Muscle layer of colon (tissue), 2 donors: ENCODE measurements at regions not wholly inside any gene's neighbourhood (a gene's known extent, or its start where the extent isn't known, plus 50 kb on each side); places are given as distances from the start of the nearest gene placed in this dataset.
A peak's percentile ranks its signal among the peaks of the same experiment; 100 is the strongest.

ENCODE experiments used
- H3K27ac ChIP-seq: one replicate; pipeline ENCODE4 v1.7.0; 2013; ENCODE audit warnings: low read depth, mild to moderate bottlenecking, low read length, moderate library complexity
- H3K27me3 ChIP-seq, 2 donors: one replicate each; pipeline ENCODE4 v1.7.0; 2013; ENCODE audit warnings: low read length in 2 of 2, mild to moderate bottlenecking in 2 of 2; ENCODE audit not compliant: insufficient read depth in 2 of 2, control insufficient read depth in 1 of 2
- H3K36me3 ChIP-seq: one replicate; pipeline ENCODE4 v1.7.0; 2013; ENCODE audit warnings: mild to moderate bottlenecking, low read length; ENCODE audit not compliant: insufficient read depth
- H3K4me1 ChIP-seq: one replicate; pipeline ENCODE4 v1.7.0; 2013; ENCODE audit warnings: mild to moderate bottlenecking, low read length; ENCODE audit not compliant: insufficient read depth
- H3K4me3 ChIP-seq, 2 donors: one replicate each; pipeline ENCODE4 v1.7.0; 2013; ENCODE audit warnings: low read length in 2 of 2, low read depth in 1 of 2, mild to moderate bottlenecking in 1 of 2, moderate library complexity in 1 of 2
- H3K9ac ChIP-seq: one replicate; pipeline ENCODE4 v1.7.0; 2013; ENCODE audit warnings: low read length
- H3K9me3 ChIP-seq: one replicate; pipeline ENCODE4 v1.7.0; 2013; ENCODE audit warnings: mild to moderate bottlenecking, low read length
- donor health status: abdominal sarcoma.
- donor health status: Adenocarcinoma of cecum.

- Histone ChIP-seq H3K27me3 (no peaks in the 10 kb centered on the region), H3K27ac (no peak overlapping the region), H3K9ac (no peak overlapping the region), H3K4me3 (no peak overlapping the region), H3K9me3 (peaks cover 8% of the 10 kb centered on the region), H3K36me3 (no peaks in the 10 kb centered on the region), H3K4me1 (peaks cover 5% of the 10 kb centered on the region)
Observed at GRCh38 chr1:239483391-239483790, 97.0 kb downstream of the CHRM3 start.

- H3K9ac ChIP-seq, result no peak overlapping the region
- H3K4me1 ChIP-seq, result no peaks in the 10 kb centered on the region
- no peaks in the 10 kb centered on the region for H3K9me3 ChIP-seq
- no peak overlapping the region for H3K27ac ChIP-seq
- no peak overlapping the region for H3K4me3 ChIP-seq
- no peaks in the 10 kb centered on the region for H3K36me3 ChIP-seq
- H3K27me3 ChIP-seq, result no peaks in the 10 kb centered on the region
Observed at GRCh38 chr1:239493811-239494414, 107.5 kb downstream of the CHRM3 start.

- H3K4me1 ChIP-seq, result no peaks in the 10 kb centered on the region
- H3K27me3 ChIP-seq, result no peaks in the 10 kb centered on the region
- no peaks in the 10 kb centered on the region for H3K36me3 ChIP-seq
- no peak overlapping the region for H3K9ac ChIP-seq
- H3K9me3 ChIP-seq, result no peaks in the 10 kb centered on the region
- no peak overlapping the region for H3K27ac ChIP-seq
- H3K4me3 ChIP-seq, result no peak overlapping the region
Observed at GRCh38 chr1:239505094-239505493, 118.7 kb downstream of the CHRM3 start.

GRCh38 chr1:239507826-239508225 is 121.5 kb downstream of the CHRM3 start:
- H3K4me1 ChIP-seq, result peaks cover 7% of the 10 kb centered on the region
- no peaks in the 10 kb centered on the region for H3K36me3 ChIP-seq
- H3K4me3 ChIP-seq, result no peak overlapping the region
- no peak overlapping the region for H3K9ac ChIP-seq
- no peaks in the 10 kb centered on the region for H3K9me3 ChIP-seq
- H3K27me3 ChIP-seq, result no peaks in the 10 kb centered on the region
- H3K27ac ChIP-seq, result no peak overlapping the region

GRCh38 chr1:239511875-239512274 is 125.5 kb downstream of the CHRM3 start:
- H3K36me3 ChIP-seq, result no peaks in the 10 kb centered on the region
- H3K4me1 ChIP-seq, result peaks cover 16% of the 10 kb centered on the region
- no peak overlapping the region for H3K27ac ChIP-seq
- H3K9ac ChIP-seq, result no peak overlapping the region
- H3K9me3 ChIP-seq, result no peaks in the 10 kb centered on the region
- no peaks in the 10 kb centered on the region for H3K27me3 ChIP-seq
- H3K4me3 ChIP-seq, result no peak overlapping the region

- Histone ChIP-seq H3K36me3 (no peaks in the 10 kb centered on the region), H3K9me3 (no peaks in the 10 kb centered on the region), H3K4me1 (peaks cover 16% of the 10 kb centered on the region), H3K27ac (no peak overlapping the region), H3K4me3 (no peak overlapping the region), H3K9ac (no peak overlapping the region), H3K27me3 (no peaks in the 10 kb centered on the region)
Observed at GRCh38 chr1:239516579-239516978, 130.2 kb downstream of the CHRM3 start.

GRCh38 chr1:239526391-239526790 is 140.0 kb downstream of the CHRM3 start:
- Histone ChIP-seq H3K9ac (no peak overlapping the region), H3K4me3 (no peak overlapping the region), H3K36me3 (no peaks in the 10 kb centered on the region), H3K9me3 (no peaks in the 10 kb centered on the region), H3K27ac (no peak overlapping the region), H3K27me3 (no peaks in the 10 kb centered on the region), H3K4me1 (no peaks in the 10 kb centered on the region)

- Histone ChIP-seq H3K9me3 (no peaks in the 10 kb centered on the region), H3K4me3 (no peak overlapping the region), H3K36me3 (no peaks in the 10 kb centered on the region), H3K27me3 (no peaks in the 10 kb centered on the region), H3K4me1 (no peaks in the 10 kb centered on the region), H3K27ac (no peak overlapping the region), H3K9ac (no peak overlapping the region)
Observed at GRCh38 chr1:239527051-239527693, 140.8 kb downstream of the CHRM3 start.

GRCh38 chr1:239536165-239536849 is 149.9 kb downstream of the CHRM3 start:
- no peak overlapping the region for H3K9ac ChIP-seq
- H3K27me3 ChIP-seq, result no peaks in the 10 kb centered on the region
- H3K27ac ChIP-seq, result peak overlapping the region; percentile 12
- H3K36me3 ChIP-seq, result no peaks in the 10 kb centered on the region
- H3K9me3 ChIP-seq, result no peaks in the 10 kb centered on the region
- H3K4me1 ChIP-seq, result peaks cover 23% of the 10 kb centered on the region
- H3K4me3 ChIP-seq, result no peak overlapping the region

- H3K9me3 ChIP-seq, result no peaks in the 10 kb centered on the region
- H3K27ac ChIP-seq, result no peak overlapping the region
- H3K4me1 ChIP-seq, result peaks cover 23% of the 10 kb centered on the region
- no peak overlapping the region for H3K4me3 ChIP-seq
- no peak overlapping the region for H3K9ac ChIP-seq
- no peaks in the 10 kb centered on the region for H3K36me3 ChIP-seq
- H3K27me3 ChIP-seq, result no peaks in the 10 kb centered on the region
Observed at GRCh38 chr1:239537795-239538194, 151.4 kb downstream of the CHRM3 start.

- no peak overlapping the region for H3K9ac ChIP-seq
- H3K9me3 ChIP-seq, result no peaks in the 10 kb centered on the region
- H3K4me1 ChIP-seq, result peaks cover 23% of the 10 kb centered on the region
- H3K36me3 ChIP-seq, result no peaks in the 10 kb centered on the region
- H3K4me3 ChIP-seq, result no peak overlapping the region
- no peak overlapping the region for H3K27ac ChIP-seq
- H3K27me3 ChIP-seq, result no peaks in the 10 kb centered on the region
Observed at GRCh38 chr1:239538239-239538988, 152.0 kb downstream of the CHRM3 start.
